Embryonic facial prominence (tissue), 1 donor: ENCODE measurements at regions not wholly inside any gene's neighbourhood (a gene's known extent, or its start where the extent isn't known, plus 50 kb on each side); places are given as distances from the start of the nearest gene placed in this dataset.
"Not testable (repeated sequence)": the region's sequence is repeated elsewhere in the genome, so short reads cannot be mapped to it uniquely, and the experiment has no call there.

Source experiments
- DNase-seq: peaks from one replicate; pipeline ENCODE4 v3.0.0-alpha.2; 2016; ENCODE audit errors: extremely low spot score

DNA sequence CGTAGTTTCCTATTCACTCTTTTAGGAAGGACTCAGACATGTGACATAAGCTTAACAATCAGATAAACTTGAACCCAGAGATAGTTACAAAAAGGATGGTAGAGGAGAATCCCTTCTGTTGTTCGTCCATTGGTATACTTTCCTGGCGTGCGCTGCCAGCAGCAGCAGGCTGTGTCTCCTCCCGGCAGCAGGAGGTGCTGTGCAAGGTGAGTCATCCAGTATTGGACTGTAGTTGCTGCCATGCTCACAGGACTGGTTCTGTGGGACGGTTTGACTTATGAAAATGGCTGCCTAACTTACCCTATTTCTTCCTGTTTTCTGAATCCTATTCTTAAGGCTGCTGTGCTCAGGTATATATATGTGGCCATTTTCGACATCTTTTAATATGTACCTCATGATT, 253.4 kb upstream of the LRRC3B start:
- DNase-seq: no peak

GRCh38 chr3:26375843-26376530, 246.6 kb upstream of the LRRC3B start:
- DNase-seq: no peak

DNA sequence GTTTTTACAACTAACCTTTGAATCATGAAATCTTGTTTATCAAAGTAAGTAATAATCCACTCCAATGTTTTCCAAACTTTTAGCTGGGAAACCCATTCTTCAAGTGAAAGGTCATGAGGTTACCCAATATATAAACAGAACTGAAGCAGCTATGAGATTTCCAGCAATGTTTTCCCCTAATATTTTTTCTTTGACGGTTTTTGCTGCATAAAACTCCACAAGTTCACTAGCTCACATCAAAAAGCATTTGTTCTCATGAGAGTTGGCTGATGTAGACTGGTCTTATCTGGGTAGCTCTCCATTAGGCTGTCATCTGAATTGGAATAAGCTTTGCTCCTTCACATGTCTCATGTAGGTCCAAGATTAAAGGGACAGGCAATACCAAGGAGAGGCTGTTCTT, 241.2 kb upstream of the LRRC3B start:
- DNase-seq: no peak

DNA sequence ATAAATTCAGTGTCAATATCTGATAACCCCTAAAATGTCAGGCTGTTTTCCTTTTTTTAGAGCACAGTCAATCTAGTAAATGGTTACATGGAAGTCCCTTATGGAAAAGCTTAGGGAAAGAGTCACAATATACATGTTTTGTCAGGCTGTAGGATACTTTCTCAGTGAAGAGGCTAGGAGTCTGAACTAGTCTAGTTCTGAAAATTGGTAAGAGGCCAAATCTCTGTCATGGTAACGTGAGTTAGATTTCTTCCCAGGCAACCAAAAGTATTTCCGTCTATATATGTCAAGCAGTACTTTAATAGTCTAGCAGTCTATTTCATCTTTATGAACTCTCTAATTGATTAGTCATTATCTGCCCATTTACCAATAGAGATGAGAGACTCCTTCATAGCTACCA, 215.9 kb upstream of the LRRC3B start:
- DNase-seq: no peak

GRCh38 chr3:26418553-26418952, 204.0 kb upstream of the LRRC3B start:
- DNase-seq: no peak

GRCh38 chr3:26422415-26422814, 200.2 kb upstream of the LRRC3B start:
- DNase-seq: no peak

DNA sequence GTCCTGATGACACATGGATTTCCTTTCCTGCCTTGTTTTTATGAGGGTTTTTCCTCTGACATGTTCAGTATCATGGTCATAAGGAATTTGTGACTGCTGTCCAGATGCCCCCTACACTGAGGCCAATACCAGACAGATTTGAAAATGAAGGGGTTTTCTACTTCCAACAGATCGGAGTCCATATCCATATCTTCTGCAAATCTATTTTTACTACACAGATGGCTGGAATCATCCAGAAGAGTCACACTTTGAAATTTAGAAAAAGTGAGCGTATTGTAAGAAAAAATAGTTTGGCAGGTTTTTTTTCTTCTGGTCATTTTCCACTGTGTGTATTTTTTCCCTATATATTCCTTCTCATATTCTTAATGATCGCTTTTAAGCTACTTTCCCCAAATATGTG, 197.5 kb upstream of the LRRC3B start:
- no peak for DNase-seq

DNA sequence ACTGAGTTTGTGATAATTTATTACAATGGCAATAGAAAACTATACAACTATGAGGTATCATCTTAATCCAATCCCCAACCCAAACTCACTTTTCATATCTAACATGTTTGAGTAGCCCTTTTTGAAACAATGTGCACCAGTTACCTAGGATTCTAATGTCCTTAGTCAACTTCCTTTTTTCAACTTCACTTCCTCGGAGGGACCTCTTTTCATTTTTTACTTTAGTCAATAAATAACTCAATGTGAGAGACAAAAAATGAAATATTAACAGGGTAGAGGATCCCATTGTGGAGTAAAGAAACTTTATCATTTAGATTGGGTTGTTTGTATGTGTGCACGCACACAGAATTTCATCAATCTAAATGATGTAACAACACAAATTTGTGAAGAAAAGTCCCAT, 193.6 kb upstream of the LRRC3B start:
- DNase-seq: no peak

- DNase-seq: no peak
Observed at GRCh38 chr3:26437678-26438077, 184.9 kb upstream of the LRRC3B start.

DNA sequence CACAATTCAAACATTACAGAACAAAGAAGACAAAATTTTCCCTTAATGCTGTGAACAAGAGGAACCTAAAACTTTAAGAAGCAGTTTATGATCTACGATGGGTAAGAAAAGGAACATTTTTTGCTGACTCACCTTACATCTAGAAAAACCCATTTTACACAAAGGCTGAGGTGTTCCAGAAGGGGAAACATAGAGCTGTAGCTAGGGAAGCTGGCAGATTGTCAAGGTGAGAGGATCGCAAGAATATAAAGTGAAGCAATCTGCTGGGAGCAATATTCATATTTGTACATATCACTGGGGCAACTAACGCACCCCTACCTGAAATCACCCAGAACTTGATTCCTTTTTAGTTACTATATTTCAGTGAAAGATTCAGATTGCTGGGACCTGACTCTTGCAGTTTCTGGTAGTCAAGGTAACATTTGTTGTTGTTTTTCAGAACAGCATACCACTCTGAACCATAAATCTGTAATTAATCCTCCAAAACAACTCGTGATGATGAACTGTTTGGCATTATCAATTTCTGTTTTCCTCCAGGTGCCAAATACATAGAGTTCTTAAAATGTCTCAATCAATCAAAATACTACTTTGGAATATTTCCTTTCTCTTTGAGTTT, 184.1 kb upstream of the LRRC3B start:
- no peak for DNase-seq

- no peak for DNase-seq
Observed at GRCh38 chr3:26438981-26439884, 183.3 kb upstream of the LRRC3B start.

GRCh38 chr3:26449996-26450395, 172.6 kb upstream of the LRRC3B start:
- DNase-seq: no peak

- DNase-seq: no peak
Observed at GRCh38 chr3:26452363-26452762, 170.2 kb upstream of the LRRC3B start.

DNA sequence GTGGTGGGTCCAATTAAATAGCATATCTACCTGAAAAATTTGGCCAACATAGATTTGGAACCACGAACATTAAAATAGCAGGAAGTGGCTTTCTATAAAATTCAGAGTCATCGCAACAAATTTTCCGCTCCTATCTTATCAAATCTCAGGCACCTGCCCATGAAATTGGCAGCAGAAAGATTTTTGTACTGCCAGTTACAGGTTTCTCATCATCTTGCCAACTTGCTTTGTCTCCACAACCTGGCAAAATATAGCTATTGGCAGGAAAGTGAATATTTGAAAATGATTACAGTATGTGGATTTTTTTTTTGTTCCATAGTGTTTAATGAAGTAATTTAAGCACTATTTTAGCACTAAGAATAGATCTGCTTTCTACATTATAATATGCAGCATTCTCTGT, 161.6 kb upstream of the LRRC3B start:
- no peak for DNase-seq

- no peak for DNase-seq
Observed at GRCh38 chr3:26472345-26472744, 150.2 kb upstream of the LRRC3B start.

- DNase-seq: no peak
Observed at GRCh38 chr3:26474706-26475105, 147.9 kb upstream of the LRRC3B start.

DNA sequence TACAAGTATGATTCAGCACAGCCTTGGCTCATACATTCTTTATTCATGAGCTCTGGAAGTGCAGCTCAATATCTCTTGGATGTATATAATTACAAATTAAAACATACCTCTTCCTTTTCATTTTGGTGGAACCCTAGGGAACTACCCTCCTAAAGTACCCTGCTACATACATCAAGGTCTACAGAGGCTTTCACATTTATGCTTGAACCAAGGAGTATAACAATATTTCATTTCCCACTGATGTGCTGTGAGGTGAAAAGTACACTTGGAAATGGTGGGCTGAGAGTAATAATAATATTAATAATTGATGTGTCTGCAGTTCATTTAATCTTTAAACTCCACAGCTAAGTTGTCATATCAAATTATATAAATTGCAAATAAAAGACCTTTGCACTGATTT, 142.2 kb upstream of the LRRC3B start:
- DNase-seq: no peak

- DNase-seq: no peak
Observed at GRCh38 chr3:26484140-26484539, 138.4 kb upstream of the LRRC3B start.

DNA sequence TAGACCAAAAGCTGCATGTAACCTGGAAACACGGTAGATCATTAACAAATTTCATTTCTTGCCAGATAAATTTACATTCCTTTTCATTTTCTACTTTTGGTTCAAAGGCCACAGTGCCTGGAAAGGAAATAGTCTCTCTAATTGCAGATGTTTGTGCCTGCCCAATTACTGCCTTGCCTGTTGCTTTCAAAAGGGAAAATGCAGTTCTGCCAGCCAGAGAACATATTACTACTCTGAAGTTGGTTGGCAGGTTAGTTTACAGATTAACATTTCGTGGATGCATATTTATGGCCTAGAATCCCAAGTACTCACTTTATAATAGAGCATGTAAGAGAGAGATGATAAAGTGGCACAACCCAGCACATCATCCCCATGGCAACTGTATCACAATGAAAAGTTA, 124.3 kb upstream of the LRRC3B start:
- DNase-seq: no peak

GRCh38 chr3:26505399-26505798, 117.2 kb upstream of the LRRC3B start:
- no peak for DNase-seq

GRCh38 chr3:26514445-26515029, 108.0 kb upstream of the LRRC3B start:
- DNase-seq: not testable (repeated sequence)

- DNase-seq: no peak
Observed at GRCh38 chr3:26515351-26515750, 107.2 kb upstream of the LRRC3B start.
